SK-N-MC (cell line): ENCODE measurements at regions not wholly inside any gene's neighbourhood (a gene's known extent, or its start where the extent isn't known, plus 50 kb on each side); places are given as distances from the start of the nearest gene placed in this dataset.

Experiments
- DNase-seq: peaks from one replicate; pipeline ENCODE4 v3.0.0-alpha.2; 2011; ENCODE audit warnings: low read depth, low spot score
- H3K27ac ChIP-seq: fragments of 200-600 bp; sonication (generic); 2 replicates; pipeline ENCODE4 v1.5.1; 2016; ENCODE audit warnings: mixed run types
- H3K36me3 ChIP-seq: fragments of 200-600 bp; sonication (generic); 2 replicates; pipeline ENCODE4 v1.6.1; 2017; ENCODE audit warnings: antibody characterized with exemption, low read length, mixed read lengths; ENCODE audit not compliant: insufficient read depth
- H3K4me3 ChIP-seq: fragments of 200-600 bp; sonication (generic); 2 replicates; pipeline ENCODE4 v1.5.1; 2016
- H3K9ac ChIP-seq: fragments of 200-600 bp; sonication (generic); 2 replicates; pipeline ENCODE4 v1.8.0; 2017; ENCODE audit warnings: mixed run types, mixed read lengths; ENCODE audit not compliant: insufficient read length
- H3K9me3 ChIP-seq: fragments of 200-600 bp; sonication (generic); 2 replicates; pipeline ENCODE4 v1.6.1; 2017; ENCODE audit warnings: low read depth, mild to moderate bottlenecking, antibody characterized with exemption, low read length, moderate library complexity, mixed read lengths
- EZH2 ChIP-seq: fragments of 200-600 bp; sonication (generic); IDR thresholded peaks from one replicate; pipeline ENCODE4 v1.6.1; 2017; ENCODE audit warnings: antibody characterized with exemption
- FOXP2 ChIP-seq: optimal IDR thresholded peaks from 2 replicates; pipeline ENCODE3; 2011; ENCODE audit warnings: mild to moderate bottlenecking, moderate library complexity; ENCODE audit not compliant: insufficient read depth; ENCODE audit errors: extremely low read length, control extremely low read depth
- POLR2AphosphoS5 ChIP-seq: IDR thresholded peaks from 2 replicates; pipeline ENCODE4 v1.6.1; 2012; ENCODE audit warnings: mild to moderate bottlenecking, low read depth, low read length, borderline replicate concordance

DNA sequence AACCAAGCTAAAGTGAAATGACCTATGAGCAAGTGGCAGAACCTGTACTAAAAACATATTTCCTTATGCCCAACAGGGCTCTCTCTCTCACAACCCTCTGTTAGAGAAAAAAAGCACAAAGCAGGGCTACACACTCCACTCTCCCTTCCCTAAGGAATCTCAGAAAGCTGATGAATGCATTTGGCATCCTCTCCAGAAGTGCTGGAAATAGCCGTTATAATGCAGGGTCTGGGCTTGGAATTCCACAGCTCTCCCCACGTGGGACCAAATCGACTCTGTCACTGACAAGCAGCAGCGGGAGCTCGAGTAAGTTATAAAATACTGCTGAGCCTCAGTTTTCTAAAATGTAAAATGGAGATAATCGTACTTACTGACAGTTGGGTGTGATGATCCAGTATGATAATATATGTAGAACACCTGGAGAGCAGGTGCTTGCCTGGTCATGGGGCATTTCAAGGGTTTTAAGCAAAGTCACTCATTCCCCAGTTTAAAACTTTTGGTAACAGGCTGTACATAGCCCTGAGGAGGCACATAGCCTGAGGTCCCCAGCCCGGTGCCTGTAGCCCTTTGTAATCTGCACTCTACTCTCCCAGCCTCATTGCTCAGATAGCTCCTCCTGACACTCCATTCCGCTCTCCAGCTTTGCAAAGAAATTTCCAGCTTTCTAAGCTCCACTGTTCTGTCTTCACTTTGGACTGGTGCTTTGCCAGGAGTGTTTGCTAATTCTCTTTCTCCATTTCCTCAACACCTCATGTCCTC lies 175.6 kb upstream of the DAB1 start:
- H3K27ac ChIP-seq: no peak overlapping the region
- H3K9ac ChIP-seq: no peak overlapping the region
- no peak for TF ChIP-seq EZH2
- TF ChIP-seq POLR2AphosphoS5: no peak
- TF ChIP-seq FOXP2: no peak
- no peaks in the 10 kb centered on the region for H3K36me3 ChIP-seq
- H3K9me3 ChIP-seq: no peaks in the 10 kb centered on the region
- no peak overlapping the region for H3K4me3 ChIP-seq
- no peak for DNase-seq

DNA sequence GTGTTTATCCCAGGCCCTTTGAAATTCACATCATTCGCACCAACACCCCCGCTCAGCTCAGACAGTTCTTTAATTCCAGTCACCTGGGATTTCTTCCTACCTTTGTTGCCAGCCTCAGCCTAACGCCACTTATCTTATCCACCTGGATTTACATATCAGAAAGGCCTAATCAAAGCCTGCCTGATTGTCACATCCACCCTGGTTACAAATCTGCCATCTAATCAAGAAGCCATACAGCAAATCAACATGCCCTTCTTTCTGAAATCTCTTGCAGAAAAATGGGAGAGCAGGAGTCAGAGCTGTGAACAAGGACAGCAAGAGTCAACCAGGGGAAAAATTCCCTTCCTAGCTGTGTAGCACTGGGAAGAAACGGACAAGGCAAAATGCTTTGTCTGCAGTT lies 173.2 kb upstream of the DAB1 start:
- DNase-seq: no peak
- TF ChIP-seq EZH2 (no peak), POLR2AphosphoS5 (no peak), FOXP2 (no peak)
- Histone ChIP-seq H3K36me3 (no peaks in the 10 kb centered on the region), H3K9ac (no peak overlapping the region), H3K9me3 (no peaks in the 10 kb centered on the region), H3K27ac (no peak overlapping the region), H3K4me3 (no peak overlapping the region)

DNA sequence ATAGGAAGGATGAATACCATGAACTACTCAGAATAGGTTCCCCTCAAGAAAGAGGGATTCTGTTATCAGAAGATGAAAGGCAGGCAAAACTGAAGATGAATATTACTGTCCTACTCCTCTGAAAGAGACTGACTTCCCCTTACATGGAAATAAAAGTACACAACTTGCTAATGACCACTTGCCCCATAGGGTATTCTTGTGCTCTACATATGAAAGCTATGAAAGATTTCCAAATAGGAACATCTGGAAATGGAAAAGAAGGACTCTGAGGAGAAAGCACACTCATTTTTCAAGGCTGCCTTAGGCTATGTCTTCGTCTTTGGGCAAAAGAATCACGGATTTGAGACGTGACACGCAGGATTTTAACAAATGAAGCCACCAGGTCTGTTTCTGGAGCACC lies 170.1 kb upstream of the DAB1 start:
- no peak overlapping the region for H3K9ac ChIP-seq
- DNase-seq: no peak

DNA sequence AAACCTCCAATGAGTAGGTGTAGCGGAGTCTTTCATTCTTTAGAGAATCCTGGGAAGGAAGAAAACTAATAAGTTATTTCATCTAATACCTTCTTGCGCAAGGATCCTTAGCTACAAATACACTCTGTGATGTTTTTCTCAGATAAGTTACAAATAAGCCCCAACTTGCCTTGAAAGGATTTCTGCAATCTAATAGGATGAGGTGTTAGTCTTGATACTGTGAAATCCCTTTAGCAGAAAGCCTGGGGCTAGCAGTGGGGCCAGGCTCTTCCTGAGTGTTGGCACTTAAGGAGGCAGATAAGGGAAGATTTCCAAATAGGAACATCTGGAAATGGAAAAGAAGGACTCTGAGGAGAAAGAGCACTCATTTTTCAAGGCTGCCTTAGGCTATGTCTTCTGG lies 168.0 kb upstream of the DAB1 start:
- H3K9ac ChIP-seq: no peak overlapping the region
- H3K9me3 ChIP-seq: no peaks in the 10 kb centered on the region
- H3K4me3 ChIP-seq: peak overlapping the region; percentile 49
- peak overlapping the region; percentile 93 for H3K27ac ChIP-seq
- H3K36me3 ChIP-seq: no peaks in the 10 kb centered on the region
- peak; percentile 98 for DNase-seq
- TF ChIP-seq POLR2AphosphoS5 (no peak), FOXP2 (peak; percentile 86)

More for the DNA sequence above, 170.1 kb upstream of the DAB1 start:
- no peak overlapping the region for H3K27ac ChIP-seq
- 0 out of 2 replicates have a peak overlapping the region, but pooled peaks have one; percentile 28 for H3K4me3 ChIP-seq
- H3K36me3 ChIP-seq: no peaks in the 10 kb centered on the region
- no peak for TF ChIP-seq POLR2AphosphoS5
- no peak for TF ChIP-seq FOXP2
- no peak for TF ChIP-seq EZH2
- no peaks in the 10 kb centered on the region for H3K9me3 ChIP-seq

DNA sequence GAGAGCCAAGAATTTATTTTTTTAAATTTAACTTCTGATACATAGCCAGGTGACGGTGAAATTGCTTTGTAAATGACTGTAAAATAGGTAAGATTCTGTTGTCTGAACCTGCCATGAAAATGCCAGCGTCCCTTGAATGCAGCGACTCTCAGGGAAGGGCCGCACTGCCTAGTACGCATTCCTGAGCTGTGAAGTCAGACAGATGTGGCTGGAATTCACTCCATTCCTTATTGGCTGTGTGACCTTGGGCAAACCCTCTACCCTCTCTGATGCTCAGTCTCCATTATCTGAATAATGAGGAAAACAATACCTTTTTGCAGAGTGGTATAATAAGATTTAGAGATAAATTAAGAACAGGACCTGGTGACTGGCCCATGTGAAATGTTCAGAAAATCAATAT lies 167.1 kb upstream of the DAB1 start:
- TF ChIP-seq EZH2 (no peak), POLR2AphosphoS5 (no peak), FOXP2 (no peak)
- Histone ChIP-seq H3K36me3 (no peaks in the 10 kb centered on the region), H3K4me3 (no peak overlapping the region), H3K9me3 (no peaks in the 10 kb centered on the region), H3K9ac (no peak overlapping the region), H3K27ac (no peak overlapping the region; the same call in 1 of the 2 replicates)
- DNase-seq: no peak

DNA sequence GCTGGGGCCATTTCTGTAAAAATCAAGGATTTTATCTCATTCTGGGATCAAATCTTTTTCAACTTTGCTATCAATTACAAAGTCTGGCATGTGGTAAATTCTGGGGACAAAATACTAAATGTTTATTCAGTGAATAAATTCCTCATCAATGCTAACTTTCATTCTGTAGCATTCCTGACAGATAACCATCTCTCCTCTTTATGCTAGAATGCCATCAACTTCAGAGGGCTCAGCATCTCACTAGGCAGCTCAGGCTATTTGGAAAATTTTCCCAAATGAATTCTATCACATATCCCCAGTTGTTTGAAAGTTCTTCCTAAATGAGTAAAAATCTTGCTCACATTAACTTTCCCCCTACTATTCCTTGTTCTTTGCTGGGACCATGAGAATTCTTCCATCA lies 163.0 kb upstream of the DAB1 start:
- Histone ChIP-seq H3K9me3 (no peaks in the 10 kb centered on the region), H3K27ac (no peak overlapping the region), H3K4me3 (no peak overlapping the region), H3K9ac (no peak overlapping the region), H3K36me3 (no peaks in the 10 kb centered on the region)
- TF ChIP-seq FOXP2: no peak
- TF ChIP-seq EZH2: no peak
- TF ChIP-seq POLR2AphosphoS5: no peak
- no peak for DNase-seq

DNA sequence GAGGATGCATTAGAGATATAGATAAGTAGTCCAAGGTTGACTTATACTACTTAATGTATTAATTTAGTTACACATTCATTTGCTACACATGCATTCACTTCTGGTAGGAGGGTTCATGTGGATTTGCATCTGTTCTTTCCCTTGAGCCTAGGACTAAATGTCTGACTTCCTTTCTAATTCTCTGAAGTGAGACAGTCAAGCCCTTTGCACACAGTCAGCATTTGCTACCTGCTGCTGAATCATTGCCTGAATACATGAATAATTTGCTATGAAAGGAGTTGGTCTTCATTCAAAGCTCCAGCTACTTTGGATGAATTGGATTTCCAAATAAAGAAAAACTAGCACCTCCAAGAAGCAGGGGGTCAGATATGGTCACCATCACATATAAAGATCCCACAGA lies 154.8 kb upstream of the DAB1 start:
- no peak overlapping the region for H3K9ac ChIP-seq
- no peaks in the 10 kb centered on the region for H3K36me3 ChIP-seq
- DNase-seq: no peak
- H3K27ac ChIP-seq: no peak overlapping the region
- no peak overlapping the region for H3K4me3 ChIP-seq
- H3K9me3 ChIP-seq: no peaks in the 10 kb centered on the region
- no peak for TF ChIP-seq EZH2
- TF ChIP-seq FOXP2: no peak
- no peak for TF ChIP-seq POLR2AphosphoS5

DNA sequence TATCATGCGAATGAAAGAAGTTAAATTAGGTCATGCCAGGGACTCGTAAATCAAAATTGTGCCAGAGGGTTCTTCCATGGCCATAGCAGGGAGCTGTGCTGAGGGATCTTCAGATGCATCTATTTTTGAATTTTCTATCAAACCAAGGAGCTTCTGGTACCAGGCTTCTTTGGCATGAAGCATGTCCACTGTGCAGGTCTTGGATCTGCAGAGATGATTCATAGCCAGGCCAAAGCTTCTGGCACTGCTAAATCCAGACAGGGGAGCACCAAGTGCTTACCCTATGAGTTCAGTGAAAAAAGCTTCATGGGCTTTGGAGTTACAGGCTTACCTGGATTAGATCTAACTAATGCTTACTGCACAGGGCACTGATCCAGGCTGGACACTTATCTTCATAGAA lies 154.2 kb upstream of the DAB1 start:
- Histone ChIP-seq H3K4me3 (peak overlapping the region; percentile 37), H3K27ac (no peak overlapping the region), H3K9ac (no peak overlapping the region), H3K9me3 (no peaks in the 10 kb centered on the region), H3K36me3 (no peaks in the 10 kb centered on the region)
- no peak for TF ChIP-seq EZH2
- TF ChIP-seq FOXP2: no peak
- no peak for TF ChIP-seq POLR2AphosphoS5
- DNase-seq: peak; percentile 16

DNA sequence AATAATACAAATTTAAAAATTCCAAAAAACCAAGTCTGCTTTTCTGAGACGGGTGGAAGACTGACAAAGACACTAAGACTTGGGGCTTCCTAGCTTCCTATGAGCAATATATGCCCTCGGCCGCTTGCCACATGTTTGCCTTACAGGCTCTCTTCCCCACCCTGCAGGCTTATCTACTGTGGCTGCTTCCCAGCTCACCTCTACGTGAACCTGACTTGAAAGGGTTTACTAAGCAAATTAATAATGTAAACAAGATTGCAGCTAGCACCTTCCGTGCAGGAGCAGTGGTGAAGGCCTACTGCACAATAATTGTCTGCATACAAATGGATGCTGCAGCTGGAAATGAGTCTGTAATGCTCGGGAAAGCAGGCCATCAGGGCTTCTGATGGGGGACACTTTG lies 152.9 kb upstream of the DAB1 start:
- no peak overlapping the region for H3K27ac ChIP-seq
- H3K9ac ChIP-seq: no peak overlapping the region
- H3K36me3 ChIP-seq: no peaks in the 10 kb centered on the region
- no peak overlapping the region for H3K4me3 ChIP-seq
- no peak for DNase-seq
- no peaks in the 10 kb centered on the region for H3K9me3 ChIP-seq
- TF ChIP-seq EZH2: no peak
- no peak for TF ChIP-seq FOXP2
- TF ChIP-seq POLR2AphosphoS5: no peak
